ENCODE measurements at regions not wholly inside any gene's neighbourhood (a gene's known extent, or its start where the extent isn't known, plus 50 kb on each side); places are given as distances from the start of the nearest gene placed in this dataset.

- DNase-seq (ENCODE audit: low read depth), result no peak
- no peak overlapping the region for H3K4me3 ChIP-seq (ENCODE audit: low read length)
Measured at GRCh38 chr5:167576897-167577296, 714.5 kb upstream of the WWC1 start.

GRCh38 chr5:167577616-167578015, 713.8 kb upstream of the WWC1 start:
- TF ChIP-seq CTCF (conservative IDR thresholded peaks at IDR 0.05; ENCODE audit: low read depth, low read length), result no peak
- no peak overlapping the region for H3K4me3 ChIP-seq (ENCODE audit: low read length)
- DNase-seq (ENCODE audit: low read depth), result no peak

More at GRCh38 chr5:167576897-167577296, 714.5 kb upstream of the WWC1 start:
- no peak for TF ChIP-seq CTCF (conservative IDR thresholded peaks at IDR 0.05; ENCODE audit: low read depth, low read length)

GRCh38 chr5:167578977-167579692, 712.3 kb upstream of the WWC1 start:
- no peak for DNase-seq (ENCODE audit: low read depth)
- TF ChIP-seq CTCF (conservative IDR thresholded peaks at IDR 0.05; ENCODE audit: low read depth, low read length), result no peak
- no peak overlapping the region for H3K4me3 ChIP-seq (ENCODE audit: low read length)

GRCh38 chr5:167579693-167580055, 711.8 kb upstream of the WWC1 start:
- H3K4me3 ChIP-seq (ENCODE audit: low read length), result no peak overlapping the region
- DNase-seq (ENCODE audit: low read depth), result no peak
- no peak for TF ChIP-seq CTCF (conservative IDR thresholded peaks at IDR 0.05; ENCODE audit: low read depth, low read length)

- TF ChIP-seq CTCF (conservative IDR thresholded peaks at IDR 0.05; ENCODE audit: low read depth, low read length), result no peak
- DNase-seq (ENCODE audit: low read depth), result no peak
- no peak overlapping the region for H3K4me3 ChIP-seq (ENCODE audit: low read length)
Measured at GRCh38 chr5:167580608-167581007, 710.8 kb upstream of the WWC1 start.

GRCh38 chr5:167582283-167582682, 709.2 kb upstream of the WWC1 start:
- no peak for TF ChIP-seq CTCF (conservative IDR thresholded peaks at IDR 0.05; ENCODE audit: low read depth, low read length)
- H3K4me3 ChIP-seq (ENCODE audit: low read length), result no peak overlapping the region
- DNase-seq (ENCODE audit: low read depth), result no peak

GRCh38 chr5:167582886-167583285, 708.6 kb upstream of the WWC1 start:
- H3K4me3 ChIP-seq (ENCODE audit: low read length), result no peak overlapping the region
- TF ChIP-seq CTCF (conservative IDR thresholded peaks at IDR 0.05; ENCODE audit: low read depth, low read length), result no peak
- no peak for DNase-seq (ENCODE audit: low read depth)
